SU-DHL-6 (cell line): ENCODE measurements at regions not wholly inside any gene's neighbourhood (a gene's known extent, or its start where the extent isn't known, plus 50 kb on each side); places are given as distances from the start of the nearest gene placed in this dataset.

Experiments
- H2AFZ ChIP-seq: fragments of 200-600 bp; sonication (generic); 2 replicates; pipeline ENCODE4 v1.6.1; 2014; ENCODE audit warnings: low read depth, mild to moderate bottlenecking, moderate library complexity, mixed read lengths, antibody characterized with exemption, low read length; ENCODE audit not compliant: severe bottlenecking
- H3F3A ChIP-seq: fragments of 200-600 bp; shearing (Covaris generic); 2 replicates; pipeline ENCODE4 v1.6.0; 2016; ENCODE audit warnings: antibody characterized with exemption, mild to moderate bottlenecking; ENCODE audit not compliant: insufficient read depth
- H3K27ac ChIP-seq: fragments of 200-600 bp; sonication (generic); 2 replicates; pipeline ENCODE4 v1.5.1; 2016; ENCODE audit warnings: low read depth, mild to moderate bottlenecking, low read length, moderate library complexity, mixed read lengths
- H3K27me3 ChIP-seq: fragments of 200-600 bp; sonication (generic), shearing (Covaris generic); 2 replicates; pipeline ENCODE4 v1.6.0; 2014; ENCODE audit warnings: mild to moderate bottlenecking, low read length
- H3K36me3 ChIP-seq: fragments of 200-600 bp; sonication (generic); 2 replicates; pipeline ENCODE4 v1.6.1; 2014; ENCODE audit warnings: mild to moderate bottlenecking, low read length, mixed read lengths
- H3K4me2 ChIP-seq: fragments of 300-600, 200-600 bp; shearing (Covaris generic), sonication (generic); 2 replicates; pipeline ENCODE4 v1.6.0; 2014; ENCODE audit warnings: low read length, low read depth, mild to moderate bottlenecking; ENCODE audit not compliant: poor library complexity, severe bottlenecking
- H3K4me3 ChIP-seq: fragments of 200-600 bp; sonication (generic); 2 replicates; pipeline ENCODE4 v1.5.1; 2014; ENCODE audit warnings: antibody characterized with exemption, low read length, mild to moderate bottlenecking, mixed read lengths; ENCODE audit not compliant: insufficient read depth, poor library complexity, severe bottlenecking
- H3K79me2 ChIP-seq: fragments of 200-600 bp; sonication (generic); 2 replicates; pipeline ENCODE4 v1.6.1; 2014; ENCODE audit warnings: mild to moderate bottlenecking, low read length, moderate library complexity; ENCODE audit not compliant: insufficient read depth
- H3K9ac ChIP-seq: fragments of 200-600 bp; sonication (generic); 2 replicates; pipeline ENCODE4 v1.7.0; 2014; ENCODE audit warnings: mild to moderate bottlenecking, low read length
- H3K9me2 ChIP-seq: fragments of 200-600 bp; sonication (generic); replicated peaks from 2 replicates; pipeline ENCODE4 v1.6.1; 2014; ENCODE audit warnings: low read length; ENCODE audit not compliant: insufficient read depth
- H3K9me3 ChIP-seq: fragments of 200-600 bp; sonication (generic); 2 replicates; pipeline ENCODE4 v1.6.1; 2014; ENCODE audit warnings: low read length, mixed read lengths; ENCODE audit not compliant: insufficient read depth
- H4K20me1 ChIP-seq: fragments of 200-600 bp; sonication (generic); 2 replicates; pipeline ENCODE4 v1.6.1; 2014; ENCODE audit warnings: low read depth, mild to moderate bottlenecking, antibody characterized with exemption, low read length, moderate library complexity, mixed read lengths
- EZH2phosphoT487 ChIP-seq: fragments of 200-600 bp; sonication (generic), shearing (Covaris generic); conservative IDR thresholded peaks from 2 replicates; pipeline ENCODE4 v1.6.1; 2018; ENCODE audit warnings: mild to moderate bottlenecking, antibody characterized with exemption, low read length, moderate library complexity, mixed read lengths
- TF ChIP-seq, protein P1 (sequence below): fragments of 200-600 bp; sonication (generic); IDR thresholded peaks from one replicate; pipeline ENCODE4 v1.5.1; 2017; ENCODE audit warnings: antibody characterized with exemption, mild to moderate bottlenecking, low read length, moderate library complexity; ENCODE audit not compliant: insufficient read depth, poor library complexity, severe bottlenecking

DNA sequence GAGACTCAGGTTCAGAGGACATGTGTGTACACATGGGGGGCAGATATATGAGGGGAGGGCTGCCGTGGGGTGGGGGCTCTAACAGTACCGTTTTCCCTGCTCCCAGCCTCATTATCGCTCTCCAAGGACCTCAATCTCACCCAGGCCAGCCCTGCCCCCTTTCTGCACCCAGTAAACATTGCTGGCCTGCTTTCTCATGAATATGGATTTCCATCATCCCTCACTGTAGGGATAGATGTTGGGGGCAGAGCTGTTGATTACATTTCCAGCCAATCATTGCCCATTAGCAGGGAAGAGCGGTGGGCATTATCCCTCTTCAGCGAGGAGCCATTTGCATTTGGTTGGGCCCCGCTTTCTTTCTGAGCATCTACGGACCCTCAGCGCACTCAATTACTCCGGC, 273.8 kb downstream of the RPS6KC1 start:
- Histone ChIP-seq H3K9me2 (no peaks in the 10 kb centered on the region), H3K9ac (no peak overlapping the region), H3K27me3 (no peaks in the 10 kb centered on the region), H3F3A (no peaks in the 10 kb centered on the region), H3K4me3 (no peak overlapping the region), H3K79me2 (no peaks in the 10 kb centered on the region), H3K36me3 (no peaks in the 10 kb centered on the region), H4K20me1 (no peaks in the 10 kb centered on the region), H2AFZ (no peak overlapping the region), H3K27ac (no peak overlapping the region), H3K9me3 (no peaks in the 10 kb centered on the region), H3K4me2 (no peak overlapping the region)
- TF ChIP-seq EZH2phosphoT487 = no peak
- TF ChIP-seq, protein P1, sequence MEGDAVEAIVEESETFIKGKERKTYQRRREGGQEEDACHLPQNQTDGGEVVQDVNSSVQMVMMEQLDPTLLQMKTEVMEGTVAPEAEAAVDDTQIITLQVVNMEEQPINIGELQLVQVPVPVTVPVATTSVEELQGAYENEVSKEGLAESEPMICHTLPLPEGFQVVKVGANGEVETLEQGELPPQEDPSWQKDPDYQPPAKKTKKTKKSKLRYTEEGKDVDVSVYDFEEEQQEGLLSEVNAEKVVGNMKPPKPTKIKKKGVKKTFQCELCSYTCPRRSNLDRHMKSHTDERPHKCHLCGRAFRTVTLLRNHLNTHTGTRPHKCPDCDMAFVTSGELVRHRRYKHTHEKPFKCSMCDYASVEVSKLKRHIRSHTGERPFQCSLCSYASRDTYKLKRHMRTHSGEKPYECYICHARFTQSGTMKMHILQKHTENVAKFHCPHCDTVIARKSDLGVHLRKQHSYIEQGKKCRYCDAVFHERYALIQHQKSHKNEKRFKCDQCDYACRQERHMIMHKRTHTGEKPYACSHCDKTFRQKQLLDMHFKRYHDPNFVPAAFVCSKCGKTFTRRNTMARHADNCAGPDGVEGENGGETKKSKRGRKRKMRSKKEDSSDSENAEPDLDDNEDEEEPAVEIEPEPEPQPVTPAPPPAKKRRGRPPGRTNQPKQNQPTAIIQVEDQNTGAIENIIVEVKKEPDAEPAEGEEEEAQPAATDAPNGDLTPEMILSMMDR = no peak

DNA sequence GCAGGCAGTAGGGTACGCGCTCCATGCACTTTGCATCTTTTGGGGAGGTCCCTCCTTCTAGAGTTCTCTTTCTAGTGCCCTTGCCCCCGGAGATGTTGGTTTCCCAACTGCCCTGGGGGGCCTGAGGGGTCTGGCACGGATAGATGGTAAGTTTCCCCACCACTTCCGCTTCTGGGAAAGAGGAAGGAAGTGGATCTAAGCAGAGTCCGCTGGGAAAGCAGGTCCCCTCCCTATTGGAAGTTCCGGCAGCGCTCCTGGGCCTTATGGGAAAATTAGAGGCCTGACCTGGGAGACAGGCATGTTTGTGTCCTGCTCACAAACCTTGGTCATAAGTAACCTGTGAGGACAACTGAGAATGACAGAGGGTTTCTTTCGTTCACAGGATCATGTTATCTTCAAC, 274.4 kb downstream of the RPS6KC1 start:
- H3K9me2 ChIP-seq = no peaks in the 10 kb centered on the region
- no peak overlapping the region for H3K9ac ChIP-seq
- no peak overlapping the region for H3K27ac ChIP-seq
- no peak overlapping the region for H2AFZ ChIP-seq
- H3K36me3 ChIP-seq = no peaks in the 10 kb centered on the region
- H4K20me1 ChIP-seq = no peaks in the 10 kb centered on the region
- H3K4me2 ChIP-seq = no peak overlapping the region
- no peaks in the 10 kb centered on the region for H3K9me3 ChIP-seq
- H3K4me3 ChIP-seq = no peak overlapping the region
- TF ChIP-seq EZH2phosphoT487 = no peak
- TF ChIP-seq, protein P1 = no peak
- H3F3A ChIP-seq = no peaks in the 10 kb centered on the region
- H3K79me2 ChIP-seq = no peaks in the 10 kb centered on the region
- H3K27me3 ChIP-seq = no peaks in the 10 kb centered on the region

DNA sequence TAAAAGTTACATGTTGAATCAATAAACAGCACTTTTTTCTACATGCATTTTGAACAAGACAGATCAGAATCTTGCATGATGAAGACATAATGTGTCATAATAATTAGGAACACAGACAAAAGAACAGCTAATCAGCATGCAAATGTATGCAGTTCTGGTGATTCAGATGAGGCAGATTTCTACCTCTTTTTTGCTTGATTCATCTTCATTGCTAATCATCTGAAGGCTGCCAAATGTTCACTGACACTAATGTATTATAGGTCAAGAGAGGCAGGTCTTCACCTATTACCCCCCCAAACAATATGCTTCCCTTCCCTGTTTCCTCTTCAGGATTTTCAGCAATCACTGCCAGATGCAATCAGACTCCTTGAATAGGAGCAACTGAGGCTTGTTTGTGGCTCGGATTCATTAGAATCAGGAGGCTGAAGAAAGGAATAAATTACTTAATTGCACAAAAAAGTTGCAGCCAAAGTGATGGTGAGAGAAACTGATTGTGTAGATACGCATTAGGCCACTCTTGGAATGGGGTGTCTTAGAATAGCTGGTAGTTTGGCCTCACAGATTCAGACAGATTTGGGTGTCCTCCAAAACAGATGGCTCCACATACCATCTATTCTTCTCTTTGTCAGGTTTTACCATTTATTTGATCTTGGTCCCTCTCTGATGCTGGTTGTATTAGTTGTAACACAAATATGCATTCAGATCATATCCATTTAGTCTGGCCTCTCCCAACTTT, 275.4 kb downstream of the RPS6KC1 start:
- no peak for TF ChIP-seq EZH2phosphoT487
- TF ChIP-seq, protein P1 = no peak
- H3K9ac ChIP-seq = no peak overlapping the region
- no peaks in the 10 kb centered on the region for H3K27me3 ChIP-seq

More for the DNA sequence above, 275.4 kb downstream of the RPS6KC1 start:
- H3K9me2 ChIP-seq = no peaks in the 10 kb centered on the region
- H3K79me2 ChIP-seq = no peaks in the 10 kb centered on the region
- H2AFZ ChIP-seq = no peak overlapping the region
- no peaks in the 10 kb centered on the region for H4K20me1 ChIP-seq
- no peak overlapping the region for H3K27ac ChIP-seq
- no peaks in the 10 kb centered on the region for H3K36me3 ChIP-seq
- no peaks in the 10 kb centered on the region for H3K9me3 ChIP-seq
- no peak overlapping the region for H3K4me3 ChIP-seq
- H3K4me2 ChIP-seq = no peak overlapping the region
- no peaks in the 10 kb centered on the region for H3F3A ChIP-seq
